ENCODE measurements at regions not wholly inside any gene's neighbourhood (a gene's known extent, or its start where the extent isn't known, plus 50 kb on each side); places are given as distances from the start of the nearest gene placed in this dataset.
"Not testable (repeated sequence)": the region's sequence is repeated elsewhere in the genome, so short reads cannot be mapped to it uniquely, and the experiment has no call there.

- TF ChIP-seq CSRNP3 (CRISPR knock-in tag; IDR thresholded peaks at IDR 0.05) = no peak
- no peak for TF ChIP-seq ZNF565 (CRISPR knock-in tag; conservative IDR thresholded peaks at IDR 0.05; ENCODE audit: low read depth)
- TF ChIP-seq RARB (CRISPR knock-in tag; IDR thresholded peaks at IDR 0.05) = no peak
Observed at GRCh38 chr5:145445027-145445426, 390.1 kb downstream of the PRELID2 start (continued).

GRCh38 chr5:145443964-145444363 lies 391.2 kb downstream of the PRELID2 start:
- TF ChIP-seq RARB (CRISPR knock-in tag; IDR thresholded peaks at IDR 0.05) = no peak
- TF ChIP-seq SNAI2 (CRISPR knock-in tag; IDR thresholded peaks at IDR 0.05) = no peak
- TF ChIP-seq ZNF8 (CRISPR knock-in tag; IDR thresholded peaks at IDR 0.05) = no peak
- no peak for TF ChIP-seq ESRRG (CRISPR knock-in tag; IDR thresholded peaks at IDR 0.05)
- no peak for TF ChIP-seq TSHZ2 (CRISPR knock-in tag; IDR thresholded peaks at IDR 0.05)
- TF ChIP-seq PPARA (CRISPR knock-in tag; IDR thresholded peaks at IDR 0.05; ENCODE audit: borderline replicate concordance) = no peak
- TF ChIP-seq ZFP30 (CRISPR knock-in tag; IDR thresholded peaks at IDR 0.05) = no peak
- TF ChIP-seq CSRNP3 (CRISPR knock-in tag; IDR thresholded peaks at IDR 0.05) = no peak
- no peak for TF ChIP-seq ZNF70 (CRISPR knock-in tag; IDR thresholded peaks at IDR 0.05)
- TF ChIP-seq ZNF565 (CRISPR knock-in tag; conservative IDR thresholded peaks at IDR 0.05; ENCODE audit: low read depth) = no peak
- no peak for TF ChIP-seq BACH2 (CRISPR knock-in tag; IDR thresholded peaks at IDR 0.05; ENCODE audit: borderline replicate concordance)
- TF ChIP-seq CREB5 (CRISPR knock-in tag; IDR thresholded peaks at IDR 0.05; ENCODE audit: low read depth) = no peak
- TF ChIP-seq CSDC2 (CRISPR knock-in tag; IDR thresholded peaks at IDR 0.05) = no peak
- no peak for ATAC-seq

- TF ChIP-seq PATZ1 (CRISPR knock-in tag; IDR thresholded peaks at IDR 0.05; ENCODE audit: borderline replicate concordance) (no peak), BACH2 (CRISPR knock-in tag; IDR thresholded peaks at IDR 0.05; ENCODE audit: borderline replicate concordance) (no peak), ISL1 (CRISPR knock-in tag; IDR thresholded peaks at IDR 0.05) (no peak), ARNTL (CRISPR knock-in tag; IDR thresholded peaks at IDR 0.05; ENCODE audit: borderline replicate concordance, low read depth) (no peak), TOX (CRISPR knock-in tag; IDR thresholded peaks at IDR 0.05; ENCODE audit: borderline replicate concordance) (no peak), CREB5 (CRISPR knock-in tag; IDR thresholded peaks at IDR 0.05; ENCODE audit: low read depth) (no peak)
- ATAC-seq = no peak
Observed at GRCh38 chr5:145443366-145443765, 391.8 kb downstream of the PRELID2 start.

GRCh38 chr5:145442661-145443060 lies 392.5 kb downstream of the PRELID2 start:
- not testable (repeated sequence) for ATAC-seq
